GM12878 (cell line): ENCODE measurements at regions not wholly inside any gene's neighbourhood (a gene's known extent, or its start where the extent isn't known, plus 50 kb on each side); places are given as distances from the start of the nearest gene placed in this dataset.

Experiments used
- BRCA1 ChIP-seq: IDR thresholded peaks from 2 replicates; pipeline ENCODE4 v1.6.1; 2011; ENCODE audit warnings: low read depth, low read length, improper control_type of control experiment
- CTCF ChIP-seq, 3 experiments: IDR thresholded peaks in 2 of 3; conservative IDR thresholded peaks in 1 of 3; 2 replicates each; pipeline ENCODE4 v1.5.1; 2011; ENCODE audit warnings: low read depth in 3 of 3, low read length in 3 of 3, mild to moderate bottlenecking in 3 of 3, control low read depth in 2 of 3, moderate library complexity in 2 of 3, inconsistent platforms in 1 of 3, mixed read lengths in 1 of 3; ENCODE audit not compliant: control insufficient read depth in 2 of 3, insufficient read depth in 1 of 3; ENCODE audit errors: extremely low read depth in 1 of 3
- EP300 ChIP-seq, 2 experiments: fragments of 150-350 bp in 1 of 2; IDR thresholded peaks; 2 replicates each; pipeline ENCODE4 v1.6.1; 2011 to 2012; ENCODE audit warnings: low read depth in 2 of 2, low read length in 2 of 2, borderline replicate concordance in 1 of 2, improper control_type of control experiment in 1 of 2, inconsistent platforms in 1 of 2; ENCODE audit not compliant: control insufficient read depth in 1 of 2
- POLR2A ChIP-seq: IDR thresholded peaks from 2 replicates; pipeline ENCODE4 v1.6.1; 2011; ENCODE audit warnings: low read depth, mild to moderate bottlenecking, low read length
- TCF7 ChIP-seq: IDR thresholded peaks from 2 replicates; pipeline ENCODE4 v1.6.1; 2014; ENCODE audit warnings: antibody characterized with exemption, borderline replicate concordance
- ZBTB4 ChIP-seq: fragments of 450-650 bp; formaldehyde crosslinking; IDR thresholded peaks from 2 replicates; pipeline ENCODE4 v1.4.0; 2022; ENCODE audit warnings: mild to moderate bottlenecking, moderate library complexity

GRCh38 chr11:28547321-28547741 is 439.1 kb downstream of the METTL15 start:
- TF ChIP-seq EP300 (IDR thresholded peaks at IDR 0.05; ENCODE audit: borderline replicate concordance in 1 of 2, control insufficient read depth in 1 of 2, low read depth in 2 of 2, low read length in 2 of 2) (no peak), POLR2A (no peak), BRCA1 (no peak), TCF7 (no peak), CTCF (IDR thresholded peaks at IDR 0.05 in 2 of 3, conservative IDR thresholded peaks at IDR 0.05 in 1 of 3; ENCODE audit: control insufficient read depth in 2 of 3, extremely low read depth in 1 of 3, insufficient read depth in 1 of 3, low read depth in 3 of 3, low read length in 3 of 3) (no peak), ZBTB4 (CRISPR knock-in tag) (no peak)
